HEK293 (cell line): ENCODE measurements at regions not wholly inside any gene's neighbourhood (a gene's known extent, or its start where the extent isn't known, plus 50 kb on each side); places are given as distances from the start of the nearest gene placed in this dataset.

Source experiments
- CTCF ChIA-PET: fragments of 350-600 bp; formaldehyde crosslinking; extraction: SDS; loops from one replicate; lab custom pipeline; 2021; ENCODE audit warnings: antibody characterized with exemption; lab: Yijun Ruan, JAX
- POLR2A ChIA-PET: fragments of 300-600 bp; formaldehyde crosslinking; extraction: SDS; loops from one replicate; lab custom pipeline; 2020; ENCODE audit warnings: antibody characterized with exemption, inconsistent platforms; lab: Yijun Ruan, JAX
- H3K27ac ChIP-seq: fragments of 200-500 bp; sonication (Bioruptor generic); 2 replicates; pipeline ENCODE4 v1.5.1; 2014; ENCODE audit warnings: low read depth, low read length, control low read depth, inconsistent platforms; ENCODE audit errors: extremely low read depth
- H3K36me3 ChIP-seq, 2 experiments: fragments of 200-500 bp in 1 of 2; sonication (Bioruptor generic) in 1 of 2; 1 replicate in 1 of 2; 2 replicates in 1 of 2; pipeline ENCODE4 v1.5.1; 2014 to 2017; ENCODE audit warnings: inconsistent platforms in 2 of 2, low read length in 2 of 2; ENCODE audit not compliant: control insufficient read depth in 2 of 2, insufficient read depth in 1 of 2
- H3K4me1 ChIP-seq: fragments of 200-500 bp; sonication (Bioruptor generic); 2 replicates; pipeline ENCODE4 v1.5.1; 2014; ENCODE audit warnings: mild to moderate bottlenecking, low read length, inconsistent platforms; ENCODE audit not compliant: control insufficient read depth, insufficient read depth
- H3K4me3 ChIP-seq: 2 replicates; pipeline ENCODE4 v1.5.1; 2011; ENCODE audit warnings: low read depth, mild to moderate bottlenecking, control low read depth, low read length, moderate library complexity
- H3K9me3 ChIP-seq: fragments of 200-500 bp; sonication (Bioruptor generic); 2 replicates; pipeline ENCODE4 v1.5.1; 2014; ENCODE audit warnings: low read depth, low read length, inconsistent platforms; ENCODE audit not compliant: control insufficient read depth, insufficient read depth
- FEZF1 ChIP-seq: fragments of 450-650 bp; formaldehyde crosslinking; IDR thresholded peaks from 2 replicates; pipeline ENCODE4 v1.5.1; 2016; ENCODE audit warnings: missing biosample characterization, missing genetic modification characterization
- GLI2 ChIP-seq: fragments of 450-650 bp; formaldehyde crosslinking; IDR thresholded peaks from 2 replicates; pipeline ENCODE4; 2017; ENCODE audit warnings: missing biosample characterization, missing genetic modification characterization, low read depth, borderline replicate concordance
- KLF10 ChIP-seq: fragments of 450-650 bp; IDR thresholded peaks from 2 replicates; pipeline ENCODE4 v1.5.1; 2018; ENCODE audit warnings: missing biosample characterization, mild to moderate bottlenecking, missing genetic modification characterization
- KLF7 ChIP-seq: fragments of 450-650 bp; formaldehyde crosslinking; IDR thresholded peaks from 2 replicates; pipeline ENCODE4 v1.5.1; 2016; ENCODE audit warnings: missing biosample characterization, missing genetic modification characterization, borderline replicate concordance
- MEIS1 ChIP-seq: sonication (generic); formaldehyde crosslinking; IDR thresholded peaks from 2 replicates; pipeline ENCODE4 v1.8.1; 2022; ENCODE audit warnings: missing genetic modification reagents, mild to moderate bottlenecking, borderline replicate concordance
- PRDM6 ChIP-seq: fragments of 450-650 bp; formaldehyde crosslinking; IDR thresholded peaks from 2 replicates; pipeline ENCODE4 v1.5.1; 2017; ENCODE audit warnings: missing biosample characterization, missing genetic modification characterization
- TRIM28 ChIP-seq: IDR thresholded peaks from 2 replicates; pipeline ENCODE4 v1.6.1; 2011; ENCODE audit warnings: low read length, control low read depth, borderline replicate concordance
- ZBTB44 ChIP-seq: fragments of 450-650 bp; IDR thresholded peaks from 2 replicates; pipeline ENCODE4 v1.5.1; 2018; ENCODE audit warnings: missing biosample characterization, mild to moderate bottlenecking, missing genetic modification characterization
- ZBTB48 ChIP-seq: fragments of 450-650 bp; formaldehyde crosslinking; IDR thresholded peaks from 2 replicates; pipeline ENCODE4 v1.5.1; 2016; ENCODE audit warnings: missing biosample characterization, missing genetic modification characterization
- ZFP41 ChIP-seq: fragments of 450-650 bp; formaldehyde crosslinking; IDR thresholded peaks from 2 replicates; pipeline ENCODE4 v1.5.1; 2016; ENCODE audit warnings: missing biosample characterization, missing genetic modification characterization, borderline replicate concordance
- ZNF133 ChIP-seq: fragments of 450-650 bp; formaldehyde crosslinking; IDR thresholded peaks from 2 replicates; pipeline ENCODE4 v1.5.1; 2016; ENCODE audit warnings: missing biosample characterization, missing genetic modification characterization
- ZNF175 ChIP-seq: fragments of 450-650 bp; formaldehyde crosslinking; IDR thresholded peaks from 2 replicates; pipeline ENCODE4 v1.5.1; 2016; ENCODE audit warnings: missing biosample characterization, missing genetic modification characterization
- ZNF311 ChIP-seq: fragments of 450-650 bp; formaldehyde crosslinking; IDR thresholded peaks from 2 replicates; pipeline ENCODE4 v1.5.1; 2017; ENCODE audit warnings: missing biosample characterization, missing genetic modification characterization, borderline replicate concordance
- ZNF558 ChIP-seq: fragments of 450-650 bp; formaldehyde crosslinking; IDR thresholded peaks from 2 replicates; pipeline ENCODE4 v1.5.1; 2016; ENCODE audit warnings: missing biosample characterization, missing genetic modification characterization
- ZNF654 ChIP-seq: fragments of 450-650 bp; formaldehyde crosslinking; IDR thresholded peaks from 2 replicates; pipeline ENCODE4 v1.5.1; 2016; ENCODE audit warnings: low read depth, missing biosample characterization, missing genetic modification characterization
- ZNF701 ChIP-seq: fragments of 450-650 bp; formaldehyde crosslinking; IDR thresholded peaks from 2 replicates; pipeline ENCODE4 v1.5.1; 2016; ENCODE audit warnings: missing biosample characterization, missing genetic modification characterization
- ZNF768 ChIP-seq: fragments of 450-650 bp; formaldehyde crosslinking; IDR thresholded peaks from 2 replicates; pipeline ENCODE4 v1.5.1; 2018; ENCODE audit warnings: missing biosample characterization, mild to moderate bottlenecking, missing genetic modification characterization
- ZNF785 ChIP-seq: fragments of 450-650 bp; formaldehyde crosslinking; IDR thresholded peaks from 2 replicates; pipeline ENCODE4 v1.5.1; 2016; ENCODE audit warnings: missing biosample characterization, missing genetic modification characterization
- ZNF792 ChIP-seq: fragments of 450-650 bp; formaldehyde crosslinking; IDR thresholded peaks from 2 replicates; pipeline ENCODE4 v1.5.1; 2016; ENCODE audit warnings: missing biosample characterization, missing genetic modification characterization
- TF ChIP-seq, protein P1 (sequence below): sonication (generic); formaldehyde crosslinking; IDR thresholded peaks from 2 replicates; pipeline ENCODE4 v1.8.1; 2022; ENCODE audit warnings: mild to moderate bottlenecking, moderate library complexity, missing genetic modification reagents
- TF ChIP-seq, protein P2 (sequence below): fragments of 450-650 bp; formaldehyde crosslinking; conservative IDR thresholded peaks from 2 replicates; pipeline ENCODE4 v1.5.1; 2016; ENCODE audit warnings: low read depth, missing biosample characterization, missing genetic modification characterization

DNA sequence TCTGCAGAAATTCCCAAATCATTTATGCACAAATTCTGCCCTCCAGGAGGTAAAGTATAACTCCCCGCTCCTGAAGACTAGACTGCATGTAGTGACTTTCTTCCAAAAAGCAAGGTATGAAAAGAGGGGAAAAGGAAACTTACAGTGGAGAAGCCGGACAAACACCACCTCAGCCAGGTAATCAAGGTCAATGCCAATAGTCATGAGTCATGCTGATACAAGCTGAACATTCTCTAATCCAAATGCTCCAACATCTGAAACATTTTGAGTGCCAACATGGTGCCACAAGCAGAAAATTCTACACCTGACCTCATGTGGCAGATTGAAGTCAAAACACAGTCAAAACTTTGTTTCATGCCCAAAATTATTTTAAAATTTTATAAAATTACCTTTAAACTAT is 165.6 kb downstream of the FOXA2 start:
- no peak for TF ChIP-seq ZBTB48 (tag by site-specific recombination)
- TF ChIP-seq ZNF133 (tag by site-specific recombination) = no peak
- no peak for TF ChIP-seq KLF7 (tag by site-specific recombination)
- TF ChIP-seq, protein P1, sequence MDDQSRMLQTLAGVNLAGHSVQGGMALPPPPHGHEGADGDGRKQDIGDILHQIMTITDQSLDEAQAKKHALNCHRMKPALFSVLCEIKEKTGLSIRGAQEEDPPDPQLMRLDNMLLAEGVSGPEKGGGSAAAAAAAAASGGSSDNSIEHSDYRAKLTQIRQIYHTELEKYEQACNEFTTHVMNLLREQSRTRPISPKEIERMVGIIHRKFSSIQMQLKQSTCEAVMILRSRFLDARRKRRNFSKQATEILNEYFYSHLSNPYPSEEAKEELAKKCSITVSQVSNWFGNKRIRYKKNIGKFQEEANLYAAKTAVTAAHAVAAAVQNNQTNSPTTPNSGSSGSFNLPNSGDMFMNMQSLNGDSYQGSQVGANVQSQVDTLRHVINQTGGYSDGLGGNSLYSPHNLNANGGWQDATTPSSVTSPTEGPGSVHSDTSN = no peak
- no peak for TF ChIP-seq ZNF768
- TF ChIP-seq ZFP41 (tag by site-specific recombination) = no peak
- TF ChIP-seq ZNF701 (tag by site-specific recombination) = no peak
- TF ChIP-seq, protein P2, sequence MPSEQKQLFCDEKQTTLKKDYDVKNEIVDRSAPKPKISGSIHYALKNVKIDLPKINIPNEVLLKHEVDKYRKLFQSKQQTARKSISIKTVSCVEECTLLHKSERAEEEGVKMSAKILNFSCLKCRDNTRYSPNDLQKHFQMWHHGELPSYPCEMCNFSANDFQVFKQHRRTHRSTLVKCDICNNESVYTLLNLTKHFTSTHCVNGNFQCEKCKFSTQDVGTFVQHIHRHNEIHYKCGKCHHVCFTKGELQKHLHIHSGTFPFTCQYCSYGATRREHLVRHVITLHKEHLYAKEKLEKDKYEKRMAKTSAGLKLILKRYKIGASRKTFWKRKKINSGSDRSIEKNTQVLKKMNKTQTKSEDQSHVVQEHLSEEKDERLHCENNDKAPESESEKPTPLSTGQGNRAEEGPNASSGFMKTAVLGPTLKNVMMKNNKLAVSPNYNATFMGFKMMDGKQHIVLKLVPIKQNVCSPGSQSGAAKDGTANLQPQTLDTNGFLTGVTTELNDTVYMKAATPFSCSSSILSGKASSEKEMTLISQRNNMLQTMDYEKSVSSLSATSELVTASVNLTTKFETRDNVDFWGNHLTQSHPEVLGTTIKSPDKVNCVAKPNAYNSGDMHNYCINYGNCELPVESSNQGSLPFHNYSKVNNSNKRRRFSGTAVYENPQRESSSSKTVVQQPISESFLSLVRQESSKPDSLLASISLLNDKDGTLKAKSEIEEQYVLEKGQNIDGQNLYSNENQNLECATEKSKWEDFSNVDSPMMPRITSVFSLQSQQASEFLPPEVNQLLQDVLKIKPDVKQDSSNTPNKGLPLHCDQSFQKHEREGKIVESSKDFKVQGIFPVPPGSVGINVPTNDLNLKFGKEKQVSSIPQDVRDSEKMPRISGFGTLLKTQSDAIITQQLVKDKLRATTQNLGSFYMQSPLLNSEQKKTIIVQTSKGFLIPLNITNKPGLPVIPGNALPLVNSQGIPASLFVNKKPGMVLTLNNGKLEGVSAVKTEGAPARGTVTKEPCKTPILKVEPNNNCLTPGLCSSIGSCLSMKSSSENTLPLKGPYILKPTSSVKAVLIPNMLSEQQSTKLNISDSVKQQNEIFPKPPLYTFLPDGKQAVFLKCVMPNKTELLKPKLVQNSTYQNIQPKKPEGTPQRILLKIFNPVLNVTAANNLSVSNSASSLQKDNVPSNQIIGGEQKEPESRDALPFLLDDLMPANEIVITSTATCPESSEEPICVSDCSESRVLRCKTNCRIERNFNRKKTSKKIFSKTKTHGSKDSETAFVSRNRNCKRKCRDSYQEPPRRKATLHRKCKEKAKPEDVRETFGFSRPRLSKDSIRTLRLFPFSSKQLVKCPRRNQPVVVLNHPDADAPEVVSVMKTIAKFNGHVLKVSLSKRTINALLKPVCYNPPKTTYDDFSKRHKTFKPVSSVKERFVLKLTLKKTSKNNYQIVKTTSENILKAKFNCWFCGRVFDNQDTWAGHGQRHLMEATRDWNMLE (tag by site-specific recombination) = no peak
- no peak for TF ChIP-seq GLI2
- no peak for TF ChIP-seq ZNF785 (tag by site-specific recombination)
- TF ChIP-seq ZBTB44 (tag by site-specific recombination) = no peak
- no peak for TF ChIP-seq KLF10 (tag by site-specific recombination)
- no peak for TF ChIP-seq ZNF792 (tag by site-specific recombination)
- H3K9me3 ChIP-seq = no peaks in the 10 kb centered on the region
- ChIA-PET CTCF (no interaction called here), POLR2A (no interaction called here)
- H3K27ac ChIP-seq = no peak overlapping the region
- no peak overlapping the region for H3K4me3 ChIP-seq
- no peaks in the 10 kb centered on the region for H3K4me1 ChIP-seq
- no peaks in the 10 kb centered on the region for H3K36me3 ChIP-seq

DNA sequence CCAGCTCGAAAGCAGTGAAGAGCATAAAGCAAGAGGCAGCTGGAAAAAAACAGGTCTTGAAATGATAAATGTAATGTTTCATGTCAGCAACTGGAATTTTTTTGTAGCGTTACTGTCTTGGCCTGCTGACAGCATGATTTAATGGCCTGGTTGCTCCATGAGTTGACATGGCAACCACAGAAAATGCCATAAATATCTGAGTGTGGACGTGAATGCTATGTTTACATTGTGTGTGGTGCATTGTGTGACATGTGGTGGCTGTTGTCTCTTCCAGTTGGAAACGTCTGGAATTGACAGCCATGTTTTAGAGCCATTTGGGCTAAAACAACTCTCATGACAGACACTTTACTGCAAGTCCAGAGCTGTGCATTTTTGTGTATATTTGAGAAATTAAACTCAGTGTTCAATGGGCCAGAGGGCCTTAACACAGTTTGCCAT is 170.0 kb downstream of the FOXA2 start:
- POLR2A ChIA-PET = no interaction called here
- no peak overlapping the region for H3K27ac ChIP-seq
- H3K4me1 ChIP-seq = no peaks in the 10 kb centered on the region

More for the DNA sequence above, 170.0 kb downstream of the FOXA2 start:
- no peaks in the 10 kb centered on the region for H3K36me3 ChIP-seq
- CTCF ChIA-PET = no interaction called here
- no peak overlapping the region for H3K4me3 ChIP-seq
- H3K9me3 ChIP-seq = no peaks in the 10 kb centered on the region
- TF ChIP-seq PRDM6 (tag by site-specific recombination) (peak; percentile 48; the same call in 1 of the 2 replicates), ZNF311 (no peak), TRIM28 (0 out of 2 replicates have a peak, but pooled peaks have one; percentile 25), ZNF175 (tag by site-specific recombination) (no peak), ZNF558 (tag by site-specific recombination) (peak; percentile 55; the same call in 1 of the 2 replicates), ZNF654 (tag by site-specific recombination) (no peak), MEIS1 (CRISPR knock-in tag) (peak; percentile 68; the same call in 1 of the 2 replicates), FEZF1 (tag by site-specific recombination) (peak; percentile 64)
